NAMALWA (cell line): ENCODE measurements at regions not wholly inside any gene's neighbourhood (a gene's known extent, or its start where the extent isn't known, plus 50 kb on each side); places are given as distances from the start of the nearest gene placed in this dataset.

ENCODE experiments used
- DNase-seq: peaks from one replicate; pipeline ENCODE4 v3.0.0-alpha.2; 2015; ENCODE audit warnings: low spot score

GRCh38 chr2:2828774-2829368 lies 497.8 kb upstream of the MYT1L start:
- no peak for DNase-seq

- no peak for DNase-seq
These were observed 496.7 kb upstream of the MYT1L start for GRCh38 chr2:2827761-2828221.

- DNase-seq = no peak
These were observed 496.1 kb upstream of the MYT1L start for GRCh38 chr2:2827046-2827636.

GRCh38 chr2:2826621-2827020 lies 495.5 kb upstream of the MYT1L start:
- no peak for DNase-seq

GRCh38 chr2:2826209-2826551 lies 495.1 kb upstream of the MYT1L start:
- DNase-seq = no peak

- no peak for DNase-seq
These were observed 494.6 kb upstream of the MYT1L start for GRCh38 chr2:2825516-2826208.

GRCh38 chr2:2825062-2825461 lies 494.0 kb upstream of the MYT1L start:
- DNase-seq = no peak

GRCh38 chr2:2824588-2824987 lies 493.5 kb upstream of the MYT1L start:
- no peak for DNase-seq

- DNase-seq = no peak
These were observed 492.1 kb upstream of the MYT1L start for GRCh38 chr2:2823061-2823753.

- no peak for DNase-seq
These were observed 491.1 kb upstream of the MYT1L start for GRCh38 chr2:2822143-2822542.

- no peak for DNase-seq
These were observed 481.6 kb upstream of the MYT1L start for GRCh38 chr2:2812648-2813047.

GRCh38 chr2:2812117-2812516 lies 481.0 kb upstream of the MYT1L start:
- no peak for DNase-seq

GRCh38 chr2:2810504-2810903 lies 479.4 kb upstream of the MYT1L start:
- DNase-seq = no peak

- no peak for DNase-seq
These were observed 478.7 kb upstream of the MYT1L start for GRCh38 chr2:2809771-2810170.

GRCh38 chr2:2808551-2809058 lies 477.5 kb upstream of the MYT1L start:
- DNase-seq = no peak

GRCh38 chr2:2806711-2807110 lies 475.6 kb upstream of the MYT1L start:
- DNase-seq = no peak

- no peak for DNase-seq
These were observed 474.2 kb upstream of the MYT1L start for GRCh38 chr2:2805263-2805662.

- DNase-seq = no peak
These were observed 473.5 kb upstream of the MYT1L start for GRCh38 chr2:2804528-2804927.

- no peak for DNase-seq
These were observed 470.4 kb upstream of the MYT1L start for GRCh38 chr2:2801458-2801857.

- no peak for DNase-seq
These were observed 469.6 kb upstream of the MYT1L start for GRCh38 chr2:2800697-2801096.

- no peak for DNase-seq
These were observed 468.9 kb upstream of the MYT1L start for GRCh38 chr2:2800001-2800400.

GRCh38 chr2:2799151-2799697 lies 468.1 kb upstream of the MYT1L start:
- no peak for DNase-seq

GRCh38 chr2:2798337-2798736 lies 467.3 kb upstream of the MYT1L start:
- no peak for DNase-seq
